ENCODE measurements at regions not wholly inside any gene's neighbourhood (a gene's known extent, or its start where the extent isn't known, plus 50 kb on each side); places are given as distances from the start of the nearest gene placed in this dataset.
A peak's percentile ranks its signal among the peaks of the same experiment; 100 is the strongest.

- no peaks in the 10 kb centered on the region for H3K36me3 ChIP-seq
- H3K27ac ChIP-seq: peak overlapping the region; percentile 15 to 46 (median 36)
- intact Hi-C loops (cut with DNase I): loop anchor here (10.0 kb wide), 1 partner anchor 323 kb away; no protein-coding TSS in a partner anchor
- no peaks in the 10 kb centered on the region for H3K9me3 ChIP-seq
- no peak for DNase-seq
- peaks cover 0 to 15% (median 9%) of the 10 kb centered on the region in 4 donors for H3K4me1 ChIP-seq
- TF ChIP-seq EP300 (IDR thresholded peaks at IDR 0.05) (no peak), CTCF (IDR thresholded peaks at IDR 0.05) (no peak), POLR2AphosphoS5 (IDR thresholded peaks at IDR 0.05) (no peak), POLR2A (IDR thresholded peaks at IDR 0.05) (no peak)
- no peaks in the 10 kb centered on the region for H3K27me3 ChIP-seq
- 74 to 75% methylated on average over 8 of the region's 8 CpGs for WGBS, 2 donors
- no peak overlapping the region for H3K4me3 ChIP-seq
Measured at GRCh38 chr11:122207921-122208764, 92.1 kb upstream of the BLID start.

GRCh38 chr11:122207505-122207904 is 91.5 kb upstream of the BLID start:
- peaks cover 0 to 17% (median 12%) of the 10 kb centered on the region in 4 donors for H3K4me1 ChIP-seq
- H3K36me3 ChIP-seq: no peaks in the 10 kb centered on the region
- H3K27ac ChIP-seq: peak overlapping the region; percentile 15 to 46 (median 28)
- intact Hi-C loops (cut with DNase I): loop anchor here (10.0 kb wide), 1 partner anchor 323 kb away; no protein-coding TSS in a partner anchor
- peak; percentile 65 for DNase-seq
- H3K9me3 ChIP-seq: no peaks in the 10 kb centered on the region
- H3K27me3 ChIP-seq: no peaks in the 10 kb centered on the region
- TF ChIP-seq POLR2A (IDR thresholded peaks at IDR 0.05): no peak
- TF ChIP-seq EP300 (IDR thresholded peaks at IDR 0.05): no peak
- TF ChIP-seq CTCF (IDR thresholded peaks at IDR 0.05): no peak
- TF ChIP-seq POLR2AphosphoS5 (IDR thresholded peaks at IDR 0.05): no peak
- WGBS, 2 donors: 50 to 64% methylated on average over 8 of the region's 8 CpGs
- H3K4me3 ChIP-seq: no peak overlapping the region

- no peak for DNase-seq
- H3K27ac ChIP-seq: no peak overlapping the region
- no peaks in the 10 kb centered on the region for H3K9me3 ChIP-seq
- WGBS, 2 donors: 43 to 69% methylated on average over 5 of the region's 5 CpGs
- peaks cover 0 to 32% (median 19%) of the 10 kb centered on the region in 4 donors for H3K4me1 ChIP-seq
- no peaks in the 10 kb centered on the region for H3K36me3 ChIP-seq
- intact Hi-C loops (cut with DNase I): loop anchor here (10.0 kb wide), 1 partner anchor 320 kb away; no protein-coding TSS in a partner anchor
- no peak for TF ChIP-seq EP300 (IDR thresholded peaks at IDR 0.05)
- no peak for TF ChIP-seq POLR2A (IDR thresholded peaks at IDR 0.05)
- no peak for TF ChIP-seq CTCF (IDR thresholded peaks at IDR 0.05)
- TF ChIP-seq POLR2AphosphoS5 (IDR thresholded peaks at IDR 0.05): no peak
- no peak overlapping the region for H3K4me3 ChIP-seq
- H3K27me3 ChIP-seq: no peaks in the 10 kb centered on the region
Measured at GRCh38 chr11:122205036-122205435, 89.0 kb upstream of the BLID start.

- H3K4me1 ChIP-seq: peaks cover 0 to 32% (median 19%) of the 10 kb centered on the region in 4 donors
- WGBS, 2 donors: 62 to 80% methylated on average over 5 of the region's 5 CpGs
- TF ChIP-seq CTCF (IDR thresholded peaks at IDR 0.05) (no peak), POLR2A (IDR thresholded peaks at IDR 0.05) (no peak), POLR2AphosphoS5 (IDR thresholded peaks at IDR 0.05) (no peak), EP300 (IDR thresholded peaks at IDR 0.05) (no peak)
- intact Hi-C loops (cut with DNase I): loop anchor here (5.0 to 10.0 kb wide), 3 partner anchors 47 to 319 kb away; no protein-coding TSS in a partner anchor
- no peak overlapping the region for H3K4me3 ChIP-seq
- DNase-seq: no peak
- H3K36me3 ChIP-seq: no peaks in the 10 kb centered on the region
- no peak overlapping the region for H3K27ac ChIP-seq
- no peaks in the 10 kb centered on the region for H3K9me3 ChIP-seq
- H3K27me3 ChIP-seq: no peaks in the 10 kb centered on the region
Measured at GRCh38 chr11:122204206-122204605, 88.2 kb upstream of the BLID start.
